ENCODE measurements at regions not wholly inside any gene's neighbourhood (a gene's known extent, or its start where the extent isn't known, plus 50 kb on each side); places are given as distances from the start of the nearest gene placed in this dataset.

DNA sequence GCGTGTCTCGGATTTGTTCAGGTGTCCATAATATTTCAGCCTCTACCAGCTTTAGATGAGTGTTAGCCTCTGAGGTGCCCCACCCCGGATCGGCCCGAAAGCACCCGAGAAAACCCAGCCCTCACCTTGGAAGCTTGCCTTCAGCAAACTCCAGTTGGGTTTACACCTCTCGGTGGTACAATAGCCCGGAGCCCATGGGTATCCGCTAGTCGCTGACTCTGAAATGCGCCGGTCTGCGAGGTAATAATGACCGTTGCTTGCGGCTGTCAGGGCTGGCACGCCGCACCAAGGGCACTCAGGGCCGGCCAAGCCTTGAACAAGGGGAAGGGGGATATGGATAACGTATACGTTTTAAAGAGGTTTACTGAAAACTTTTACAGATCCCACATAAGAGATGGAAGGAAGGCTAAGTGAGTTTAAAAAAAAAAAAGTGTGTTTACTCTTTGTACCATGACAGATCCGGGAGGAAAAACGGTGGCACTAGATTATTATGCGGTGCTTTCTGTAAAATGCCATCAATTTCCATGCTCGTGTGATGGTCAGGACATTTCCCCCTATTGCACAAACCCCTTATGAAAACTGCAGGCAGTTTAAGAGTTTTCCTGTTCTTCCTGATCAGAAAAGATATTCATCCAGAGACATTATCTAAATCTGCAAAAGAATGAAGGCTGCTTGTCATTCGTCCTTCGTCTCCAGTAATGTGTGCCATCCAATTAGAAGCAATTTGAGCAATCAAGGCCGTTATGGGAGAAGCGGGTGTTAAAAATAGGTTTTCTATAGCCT lies 124.2 kb downstream of the TMEM161B start:
- no peak for ATAC-seq (ENCODE audit: low FRiP score)
- TF ChIP-seq, protein P1, sequence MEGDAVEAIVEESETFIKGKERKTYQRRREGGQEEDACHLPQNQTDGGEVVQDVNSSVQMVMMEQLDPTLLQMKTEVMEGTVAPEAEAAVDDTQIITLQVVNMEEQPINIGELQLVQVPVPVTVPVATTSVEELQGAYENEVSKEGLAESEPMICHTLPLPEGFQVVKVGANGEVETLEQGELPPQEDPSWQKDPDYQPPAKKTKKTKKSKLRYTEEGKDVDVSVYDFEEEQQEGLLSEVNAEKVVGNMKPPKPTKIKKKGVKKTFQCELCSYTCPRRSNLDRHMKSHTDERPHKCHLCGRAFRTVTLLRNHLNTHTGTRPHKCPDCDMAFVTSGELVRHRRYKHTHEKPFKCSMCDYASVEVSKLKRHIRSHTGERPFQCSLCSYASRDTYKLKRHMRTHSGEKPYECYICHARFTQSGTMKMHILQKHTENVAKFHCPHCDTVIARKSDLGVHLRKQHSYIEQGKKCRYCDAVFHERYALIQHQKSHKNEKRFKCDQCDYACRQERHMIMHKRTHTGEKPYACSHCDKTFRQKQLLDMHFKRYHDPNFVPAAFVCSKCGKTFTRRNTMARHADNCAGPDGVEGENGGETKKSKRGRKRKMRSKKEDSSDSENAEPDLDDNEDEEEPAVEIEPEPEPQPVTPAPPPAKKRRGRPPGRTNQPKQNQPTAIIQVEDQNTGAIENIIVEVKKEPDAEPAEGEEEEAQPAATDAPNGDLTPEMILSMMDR (IDR thresholded peaks at IDR 0.05), result no peak
- no peak for DNase-seq (ENCODE audit: low spot score)

DNA sequence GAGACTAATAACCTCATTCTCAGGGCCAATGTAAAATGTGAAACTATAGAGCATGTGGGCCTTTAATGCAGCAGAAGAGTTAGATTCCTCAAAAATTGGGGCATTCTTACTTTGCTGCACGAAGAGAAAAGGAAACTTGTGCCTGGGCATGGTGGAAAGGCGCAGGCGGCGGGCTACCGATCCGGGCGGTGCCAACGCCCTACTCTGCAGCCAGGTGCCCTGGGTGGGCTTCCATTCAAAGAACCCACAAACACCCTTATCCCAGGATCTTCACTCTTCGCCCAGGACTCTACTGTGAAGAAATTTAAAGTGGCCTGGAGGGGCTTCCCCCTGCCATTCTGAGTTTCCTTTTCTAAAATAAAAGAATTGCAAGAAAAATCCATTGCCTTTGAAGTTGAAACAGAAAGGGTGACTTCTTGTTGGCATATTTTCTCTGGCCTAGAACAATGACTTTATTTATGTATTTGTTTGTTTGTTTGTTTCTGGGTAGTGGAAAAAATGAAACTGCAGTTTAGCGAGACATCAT lies 124.9 kb downstream of the TMEM161B start:
- no peak for ATAC-seq (ENCODE audit: low FRiP score)
- TF ChIP-seq, protein P1 (IDR thresholded peaks at IDR 0.05), result no peak
- DNase-seq (ENCODE audit: low spot score), result no peak

DNA sequence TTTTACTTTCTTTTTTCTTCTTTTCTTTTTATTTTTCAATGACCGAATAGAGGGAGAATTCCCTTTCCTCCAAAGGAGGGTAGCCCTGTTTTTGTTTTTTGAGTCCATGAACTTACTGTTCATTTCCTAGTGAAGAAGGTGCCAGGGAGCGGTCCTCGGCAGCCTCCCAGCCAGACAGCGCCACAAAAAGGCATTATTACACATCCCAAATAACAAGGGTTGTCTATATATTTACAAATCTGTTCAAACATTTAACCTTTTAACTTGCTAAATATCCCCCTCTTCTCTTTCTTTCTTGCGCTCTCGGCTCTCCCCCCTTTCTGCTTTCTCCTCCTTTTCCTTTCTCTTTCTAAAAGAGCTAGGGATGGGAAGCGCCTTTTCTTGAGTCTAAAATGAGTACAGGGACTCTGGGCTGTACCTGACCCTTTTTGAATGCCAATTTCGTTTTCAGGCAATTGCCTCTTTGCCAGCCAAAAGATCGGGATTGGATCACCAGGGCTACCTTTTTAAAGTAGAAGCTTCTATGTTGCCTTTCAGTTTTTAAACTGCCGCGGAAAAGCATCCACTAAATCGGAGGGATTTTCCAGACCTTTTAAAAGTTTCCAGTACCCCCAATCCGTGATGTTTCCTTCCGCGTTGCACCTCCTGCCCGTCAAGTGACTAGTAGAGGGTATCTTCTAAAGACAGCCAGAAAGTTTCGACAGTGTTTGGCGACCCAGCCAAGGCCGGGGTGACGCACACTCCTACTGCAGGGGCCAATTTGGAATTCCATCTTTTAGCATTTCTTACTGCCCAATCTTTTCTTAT lies 125.6 kb downstream of the TMEM161B start:
- DNase-seq (ENCODE audit: low spot score) (no peak), ATAC-seq (ENCODE audit: low FRiP score) (no peak)
- TF ChIP-seq, protein P1 (IDR thresholded peaks at IDR 0.05), result no peak

DNA sequence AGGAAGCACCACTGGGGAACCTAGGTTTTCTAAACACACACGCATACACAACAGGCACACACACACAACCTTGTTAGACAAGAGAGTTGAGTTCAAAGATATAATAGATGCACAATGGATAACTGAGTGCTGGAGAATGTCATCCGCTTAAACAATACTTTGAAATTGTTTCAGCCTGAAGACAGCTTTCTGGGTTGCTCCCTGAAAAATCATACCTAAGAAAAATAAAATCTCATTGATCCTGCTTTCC lies 126.1 kb downstream of the TMEM161B start:
- DNase-seq (ENCODE audit: low spot score) (no peak), ATAC-seq (ENCODE audit: low FRiP score) (no peak)
- TF ChIP-seq, protein P1 (IDR thresholded peaks at IDR 0.05), result no peak

DNA sequence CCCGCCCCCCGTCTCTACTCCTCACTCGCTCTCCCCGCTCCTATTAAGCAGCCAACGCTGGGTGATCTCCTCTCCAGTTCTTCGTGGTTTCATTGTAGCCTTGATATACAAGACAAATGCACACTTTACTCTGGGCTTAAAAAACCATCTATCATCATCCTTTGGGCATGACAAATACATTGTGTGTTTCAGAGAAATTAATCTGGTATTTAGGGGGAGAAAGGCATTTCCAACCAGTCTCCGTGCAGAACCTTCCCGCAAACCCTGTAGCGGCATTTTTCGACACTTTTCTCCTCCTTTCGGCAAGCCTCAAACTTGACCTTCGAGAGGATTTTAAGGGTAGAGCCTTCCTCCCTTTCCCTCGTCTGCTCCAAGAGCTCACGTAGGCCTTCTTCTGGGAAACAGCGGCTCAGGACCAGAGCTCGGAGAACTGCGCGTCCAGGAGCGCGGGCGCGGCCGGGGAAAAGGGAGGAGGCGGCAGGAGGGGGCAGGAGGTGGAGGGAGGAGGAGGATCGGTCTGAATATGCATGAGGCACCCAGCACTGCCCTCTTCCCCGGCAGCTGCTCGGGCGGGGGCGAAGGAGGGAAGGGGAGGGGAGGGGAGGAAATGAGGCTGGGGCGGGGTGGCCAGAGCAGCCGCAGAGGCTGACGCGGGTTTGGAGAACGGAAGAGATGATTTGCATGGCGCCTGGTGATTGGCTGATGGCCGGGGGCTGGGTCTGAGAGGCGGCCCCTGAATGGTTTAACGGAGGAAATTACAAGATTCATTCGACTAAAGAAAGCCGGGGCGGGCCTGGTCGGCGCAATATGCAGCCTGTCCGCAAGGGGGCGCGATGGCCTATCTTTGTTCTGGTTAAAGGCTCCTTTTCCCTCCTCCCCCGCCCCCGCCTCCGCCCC lies 127.5 kb downstream of the TMEM161B start:
- peak; percentile 90 for DNase-seq (ENCODE audit: low spot score)
- TF ChIP-seq, protein P1 (IDR thresholded peaks at IDR 0.05), result no peak
- ATAC-seq (ENCODE audit: low FRiP score), result peak; percentile 95

DNA sequence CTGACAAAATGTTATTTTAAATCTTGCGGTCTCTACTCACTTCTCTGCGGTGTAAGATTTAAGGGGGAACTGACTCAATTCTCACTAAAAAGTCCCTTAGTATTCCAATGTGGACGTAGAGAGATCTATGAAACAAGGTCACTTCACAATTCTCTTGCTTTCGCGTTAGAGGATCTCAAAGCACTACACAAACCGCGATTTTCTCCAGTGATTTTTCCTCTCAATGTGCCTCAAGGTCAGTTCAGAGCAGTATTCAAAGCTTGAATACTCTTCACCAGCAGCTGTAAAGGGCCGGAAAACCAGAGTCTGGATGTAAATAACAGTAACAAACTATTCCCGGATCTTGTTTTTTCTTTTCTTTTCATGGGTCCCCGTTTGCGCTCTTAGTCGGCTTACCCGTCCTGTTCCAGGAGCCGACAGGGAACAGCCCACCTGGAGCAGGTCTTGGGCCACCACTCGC lies 128.2 kb downstream of the TMEM161B start:
- TF ChIP-seq, protein P1 (IDR thresholded peaks at IDR 0.05), result no peak
- ATAC-seq (ENCODE audit: low FRiP score) (no peak), DNase-seq (ENCODE audit: low spot score) (no peak)
